ENCODE measurements at regions not wholly inside any gene's neighbourhood (a gene's known extent, or its start where the extent isn't known, plus 50 kb on each side); places are given as distances from the start of the nearest gene placed in this dataset.

DNA sequence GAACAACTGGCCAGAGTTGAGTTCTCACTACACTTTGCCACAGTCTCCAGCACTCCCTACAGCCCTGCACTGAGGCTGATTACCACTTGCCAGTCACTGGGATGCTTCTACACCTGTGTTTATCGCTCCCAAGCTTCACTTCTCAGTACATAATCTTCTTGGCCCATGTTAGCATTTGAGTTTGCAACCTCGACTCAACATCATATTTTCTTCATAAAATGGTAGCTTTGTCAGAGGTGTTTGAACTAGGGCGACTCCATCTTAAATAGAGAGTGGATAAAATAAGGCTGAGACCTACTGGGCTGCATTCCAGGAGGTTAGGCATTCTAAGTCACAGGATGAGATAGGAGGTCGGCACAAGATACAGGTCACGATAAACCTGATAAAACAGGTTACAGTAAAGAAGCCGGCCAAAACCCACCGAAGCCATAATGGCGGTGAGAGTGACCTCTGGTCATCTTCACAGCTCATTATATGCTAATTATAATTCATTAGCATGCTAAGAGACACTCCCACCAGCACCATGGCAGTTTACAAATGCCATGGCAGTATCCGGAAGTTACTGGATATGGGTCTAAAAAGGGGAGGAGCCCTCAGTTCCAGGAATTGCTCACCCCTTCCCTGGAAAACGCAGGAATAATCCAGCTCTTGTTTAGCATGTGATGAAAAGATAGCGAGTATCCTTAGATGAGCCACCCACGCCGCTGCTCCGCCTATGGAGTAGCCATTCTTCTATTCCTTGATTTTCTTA, 105.8 kb upstream of the KLF6 start (continued):
- TF ChIP-seq MED1 (CRISPR knock-in tag; IDR thresholded peaks at IDR 0.05; ENCODE audit: borderline replicate concordance) = no peak
- peak; percentile 79 for TF ChIP-seq ZFP36 (IDR thresholded peaks at IDR 0.05; ENCODE audit: low read depth, low read length, partially characterized antibody)
- TF ChIP-seq NCOA1 (IDR thresholded peaks at IDR 0.05; ENCODE audit: low read depth) = peak; percentile 59
- TF ChIP-seq SREBF1 (IDR thresholded peaks at IDR 0.05; ENCODE audit: borderline replicate concordance, low read depth, low read length) = no peak
- no peak for TF ChIP-seq CEBPB (tag; IDR thresholded peaks at IDR 0.05)
- TF ChIP-seq HEY1 (CRISPR knock-in tag; IDR thresholded peaks at IDR 0.05; ENCODE audit: borderline replicate concordance) = peak; percentile 96
- TF ChIP-seq HIVEP1 (CRISPR knock-in tag; IDR thresholded peaks at IDR 0.05) = peak; percentile 99
- no peak for TF ChIP-seq ZNF146 (CRISPR knock-in tag; IDR thresholded peaks at IDR 0.05; ENCODE audit: unreplicated experiment)
- no peak for TF ChIP-seq PHB2 (IDR thresholded peaks at IDR 0.05; ENCODE audit: low read depth)
- no peak for TF ChIP-seq KDM1A (IDR thresholded peaks at IDR 0.05)
- peak; percentile 83; the same call in 1 of the 2 replicates for TF ChIP-seq ZNF696 (CRISPR knock-in tag; conservative IDR thresholded peaks at IDR 0.05)
- TF ChIP-seq TAF1 (IDR thresholded peaks at IDR 0.05; ENCODE audit: control insufficient read depth, extremely low read depth, insufficient read depth, low read length, severe bottlenecking) = no peak
- no peak for TF ChIP-seq SP1 (CRISPR knock-in tag; IDR thresholded peaks at IDR 0.05)
- no peak for TF ChIP-seq HNRNPH1 (optimal IDR thresholded peaks at IDR 0.05; ENCODE audit: low read depth, low read length)
- TF ChIP-seq ETS2 (tag; IDR thresholded peaks at IDR 0.05; ENCODE audit: borderline replicate concordance, poor library complexity, severe bottlenecking) = peak; percentile 92
- no peak for TF ChIP-seq TARDBP (IDR thresholded peaks at IDR 0.05)
- peak; percentile 100 for TF ChIP-seq ZNF175 (CRISPR knock-in tag; IDR thresholded peaks at IDR 0.05; ENCODE audit: low read depth)
- peak; percentile 98 for TF ChIP-seq ZNF830 (CRISPR knock-in tag; IDR thresholded peaks at IDR 0.05)
- TF ChIP-seq POLR2AphosphoS2 (IDR thresholded peaks at IDR 0.05; ENCODE audit: low read length) = no peak
- TF ChIP-seq DMBX1 (CRISPR knock-in tag; IDR thresholded peaks at IDR 0.05; ENCODE audit: borderline replicate concordance) = peak; percentile 99
- TF ChIP-seq ZBTB1 (CRISPR knock-in tag; IDR thresholded peaks at IDR 0.05; ENCODE audit: borderline replicate concordance, low read depth) = 0 out of 2 replicates have a peak, but pooled peaks have one; percentile 49
- TF ChIP-seq MYC (IDR thresholded peaks at IDR 0.05; ENCODE audit: low read depth, low read length) = no peak
- TF ChIP-seq MYC (CRISPR knock-in tag; IDR thresholded peaks at IDR 0.05; ENCODE audit: borderline replicate concordance, low read depth) = peak; percentile 99
- no peak for TF ChIP-seq ATF1 (CRISPR knock-in tag; IDR thresholded peaks at IDR 0.05)
- peak; percentile 76 for TF ChIP-seq ATF1 (tag; IDR thresholded peaks at IDR 0.05)
- TF ChIP-seq, protein P1, sequence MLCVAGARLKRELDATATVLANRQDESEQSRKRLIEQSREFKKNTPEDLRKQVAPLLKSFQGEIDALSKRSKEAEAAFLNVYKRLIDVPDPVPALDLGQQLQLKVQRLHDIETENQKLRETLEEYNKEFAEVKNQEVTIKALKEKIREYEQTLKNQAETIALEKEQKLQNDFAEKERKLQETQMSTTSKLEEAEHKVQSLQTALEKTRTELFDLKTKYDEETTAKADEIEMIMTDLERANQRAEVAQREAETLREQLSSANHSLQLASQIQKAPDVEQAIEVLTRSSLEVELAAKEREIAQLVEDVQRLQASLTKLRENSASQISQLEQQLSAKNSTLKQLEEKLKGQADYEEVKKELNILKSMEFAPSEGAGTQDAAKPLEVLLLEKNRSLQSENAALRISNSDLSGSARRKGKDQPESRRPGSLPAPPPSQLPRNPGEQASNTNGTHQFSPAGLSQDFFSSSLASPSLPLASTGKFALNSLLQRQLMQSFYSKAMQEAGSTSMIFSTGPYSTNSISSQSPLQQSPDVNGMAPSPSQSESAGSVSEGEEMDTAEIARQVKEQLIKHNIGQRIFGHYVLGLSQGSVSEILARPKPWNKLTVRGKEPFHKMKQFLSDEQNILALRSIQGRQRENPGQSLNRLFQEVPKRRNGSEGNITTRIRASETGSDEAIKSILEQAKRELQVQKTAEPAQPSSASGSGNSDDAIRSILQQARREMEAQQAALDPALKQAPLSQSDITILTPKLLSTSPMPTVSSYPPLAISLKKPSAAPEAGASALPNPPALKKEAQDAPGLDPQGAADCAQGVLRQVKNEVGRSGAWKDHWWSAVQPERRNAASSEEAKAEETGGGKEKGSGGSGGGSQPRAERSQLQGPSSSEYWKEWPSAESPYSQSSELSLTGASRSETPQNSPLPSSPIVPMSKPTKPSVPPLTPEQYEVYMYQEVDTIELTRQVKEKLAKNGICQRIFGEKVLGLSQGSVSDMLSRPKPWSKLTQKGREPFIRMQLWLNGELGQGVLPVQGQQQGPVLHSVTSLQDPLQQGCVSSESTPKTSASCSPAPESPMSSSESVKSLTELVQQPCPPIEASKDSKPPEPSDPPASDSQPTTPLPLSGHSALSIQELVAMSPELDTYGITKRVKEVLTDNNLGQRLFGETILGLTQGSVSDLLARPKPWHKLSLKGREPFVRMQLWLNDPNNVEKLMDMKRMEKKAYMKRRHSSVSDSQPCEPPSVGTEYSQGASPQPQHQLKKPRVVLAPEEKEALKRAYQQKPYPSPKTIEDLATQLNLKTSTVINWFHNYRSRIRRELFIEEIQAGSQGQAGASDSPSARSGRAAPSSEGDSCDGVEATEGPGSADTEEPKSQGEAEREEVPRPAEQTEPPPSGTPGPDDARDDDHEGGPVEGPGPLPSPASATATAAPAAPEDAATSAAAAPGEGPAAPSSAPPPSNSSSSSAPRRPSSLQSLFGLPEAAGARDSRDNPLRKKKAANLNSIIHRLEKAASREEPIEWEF (CRISPR knock-in tag; IDR thresholded peaks at IDR 0.05) = peak; percentile 95
- TF ChIP-seq TSC22D4 (tag; IDR thresholded peaks at IDR 0.05) = 0 out of 2 replicates have a peak, but pooled peaks have one; percentile 54

Measured in K562 (cell line).